H9 (cell line): ENCODE measurements at regions not wholly inside any gene's neighbourhood (a gene's known extent, or its start where the extent isn't known, plus 50 kb on each side); places are given as distances from the start of the nearest gene placed in this dataset.

ENCODE experiments used
- DNase-seq: peaks from one replicate; pipeline ENCODE4 v3.0.0-alpha.2; 2017
- H2AFZ ChIP-seq: one replicate; pipeline ENCODE4 v1.6.1; 2013; ENCODE audit warnings: mild to moderate bottlenecking, low read length, control low read depth, moderate library complexity
- H2AK5ac ChIP-seq: 2 replicates; pipeline ENCODE4 v1.6.1; 2013; ENCODE audit warnings: low read length, control low read depth, mixed read lengths; ENCODE audit not compliant: insufficient read length
- H2BK120ac ChIP-seq: one replicate; pipeline ENCODE4 v1.6.1; 2013; ENCODE audit warnings: low read depth, mild to moderate bottlenecking, low read length, control low read depth, inconsistent platforms; ENCODE audit not compliant: poor library complexity, severe bottlenecking
- H2BK12ac ChIP-seq: 2 replicates; pipeline ENCODE4 v1.6.1; 2013; ENCODE audit warnings: low read length, control low read depth, mixed read lengths, low read depth; ENCODE audit not compliant: insufficient read length
- H2BK15ac ChIP-seq: 2 replicates; pipeline ENCODE4 v1.6.1; 2013; ENCODE audit warnings: low read depth, low read length, control low read depth
- H2BK20ac ChIP-seq: one replicate; pipeline ENCODE4 v1.6.1; 2013; ENCODE audit warnings: low read depth, mild to moderate bottlenecking, low read length, control low read depth, inconsistent platforms; ENCODE audit not compliant: poor library complexity, severe bottlenecking
- H2BK5ac ChIP-seq: 2 replicates; pipeline ENCODE4 v1.6.1; 2013; ENCODE audit warnings: low read length, control low read depth, mixed read lengths; ENCODE audit not compliant: insufficient read length
- H3K14ac ChIP-seq: 2 replicates; pipeline ENCODE4 v1.6.1; 2013; ENCODE audit warnings: low read length, control low read depth; ENCODE audit not compliant: insufficient read depth
- H3K18ac ChIP-seq: 2 replicates; pipeline ENCODE4 v1.6.1; 2013; ENCODE audit warnings: low read depth, mild to moderate bottlenecking, mixed read lengths, low read length, control low read depth; ENCODE audit not compliant: insufficient read length
- H3K23ac ChIP-seq: 2 replicates; pipeline ENCODE4 v1.6.1; 2013; ENCODE audit warnings: low read length, control low read depth, mixed read lengths, low read depth; ENCODE audit not compliant: insufficient read length
- H3K23me2 ChIP-seq: 2 replicates; pipeline ENCODE4 v1.6.1; 2013; ENCODE audit warnings: low read depth, mild to moderate bottlenecking, mixed read lengths, low read length, control low read depth; ENCODE audit not compliant: insufficient read length, poor library complexity, severe bottlenecking
- H3K27ac ChIP-seq: 2 replicates; pipeline ENCODE4 v1.5.1; 2013; ENCODE audit warnings: low read length, control low read depth, mixed read lengths, low read depth; ENCODE audit not compliant: insufficient read length
- H3K27me3 ChIP-seq: 2 replicates; pipeline ENCODE4 v1.6.1; 2013; ENCODE audit warnings: low read length, control low read depth, inconsistent platforms; ENCODE audit not compliant: insufficient read depth
- H3K4ac ChIP-seq: 2 replicates; pipeline ENCODE4 v1.6.1; 2013; ENCODE audit warnings: low read depth, mild to moderate bottlenecking, control low read depth, inconsistent platforms, low read length, moderate library complexity
- H3K4me1 ChIP-seq: 2 replicates; pipeline ENCODE4 v1.6.1; 2013; ENCODE audit warnings: low read length, control low read depth, inconsistent platforms; ENCODE audit not compliant: insufficient read depth
- H3K4me2 ChIP-seq: 2 replicates; pipeline ENCODE4 v1.6.1; 2013; ENCODE audit warnings: low read length, control low read depth, mixed read lengths; ENCODE audit not compliant: insufficient read length, insufficient read depth
- H3K56ac ChIP-seq: 2 replicates; pipeline ENCODE4 v1.6.1; 2013; ENCODE audit warnings: low read depth, mild to moderate bottlenecking, mixed read lengths, low read length, control low read depth; ENCODE audit not compliant: insufficient read length
- H3K79me1 ChIP-seq: 2 replicates; pipeline ENCODE4 v1.6.1; 2013; ENCODE audit warnings: low read depth, mild to moderate bottlenecking, moderate library complexity, low read length, control low read depth, inconsistent platforms; ENCODE audit not compliant: insufficient read depth, poor library complexity, severe bottlenecking
- H3K79me2 ChIP-seq: 2 replicates; pipeline ENCODE4 v1.6.1; 2013; ENCODE audit warnings: low read length, control low read depth, inconsistent platforms; ENCODE audit not compliant: insufficient read depth
- H3K9ac ChIP-seq: 2 replicates; pipeline ENCODE4 v1.6.1; 2013; ENCODE audit warnings: low read length, control low read depth, mixed read lengths; ENCODE audit not compliant: insufficient read length; ENCODE audit errors: extremely low read depth
- H3K9me3 ChIP-seq: one replicate; pipeline ENCODE4 v1.6.1; 2013; ENCODE audit warnings: low read depth, low read length, inconsistent platforms; ENCODE audit not compliant: control insufficient read depth
- H3T11ph ChIP-seq: one replicate; pipeline ENCODE4 v1.6.1; 2013; ENCODE audit warnings: mild to moderate bottlenecking, low read length, control low read depth, inconsistent platforms
- H4K20me1 ChIP-seq: one replicate; pipeline ENCODE4 v1.6.1; 2013; ENCODE audit not compliant: control insufficient read depth, insufficient read length, insufficient read depth
- H4K5ac ChIP-seq: 2 replicates; pipeline ENCODE4 v1.6.1; 2013; ENCODE audit warnings: low read depth, mild to moderate bottlenecking, mixed read lengths, low read length, control low read depth; ENCODE audit not compliant: insufficient read length
- H4K8ac ChIP-seq: replicated peaks from 2 replicates; pipeline ENCODE4 v1.6.1; 2013; ENCODE audit warnings: low read length, control low read depth, mixed read lengths, low read depth; ENCODE audit not compliant: insufficient read length
- H4K91ac ChIP-seq: 2 replicates; pipeline ENCODE4 v1.6.1; 2013; ENCODE audit warnings: low read depth, mild to moderate bottlenecking, moderate library complexity, mixed read lengths, low read length, control low read depth; ENCODE audit not compliant: insufficient read length
- H3K27ac Mint-ChIP-seq, 3 experiments: 2 replicates in 2 of 3; 3 replicates in 1 of 3; pipeline ENCODE4 v1.8.0; 2020 to 2021; ENCODE audit warnings: mixed read lengths in 3 of 3, mild to moderate bottlenecking in 1 of 3, moderate library complexity in 1 of 3
- H3K27me3 Mint-ChIP-seq: 2 replicates; pipeline ENCODE4 v1.8.0; 2021; ENCODE audit warnings: low read depth, mild to moderate bottlenecking, moderate library complexity, mixed read lengths
- H3K36me3 Mint-ChIP-seq, 3 experiments: 2 replicates in 2 of 3; 3 replicates in 1 of 3; pipeline ENCODE4 v1.8.0; 2020 to 2021; ENCODE audit warnings: low read depth in 3 of 3, mixed read lengths in 3 of 3; ENCODE audit not compliant: insufficient read depth in 1 of 3
- H3K4me1 Mint-ChIP-seq, 2 experiments: 2 replicates each; pipeline ENCODE4 v1.8.0; 2020; ENCODE audit warnings: mixed read lengths in 2 of 2
- H3K4me3 Mint-ChIP-seq, 2 experiments: 2 replicates in 1 of 2; 3 replicates in 1 of 2; pipeline ENCODE4 v1.8.0; 2020 to 2021; ENCODE audit warnings: mild to moderate bottlenecking in 2 of 2, mixed read lengths in 2 of 2, moderate library complexity in 1 of 2
- H3K9me3 Mint-ChIP-seq, 2 experiments: 2 replicates in 1 of 2; 3 replicates in 1 of 2; pipeline ENCODE4 v1.8.0; 2020; ENCODE audit warnings: mild to moderate bottlenecking in 2 of 2, mixed read lengths in 2 of 2, moderate library complexity in 1 of 2
- CTCF ChIP-seq: fragments of 200-600 bp; sonication (generic); conservative IDR thresholded peaks from 3 replicates; pipeline ENCODE4 v1.8.0; 2021; ENCODE audit warnings: antibody characterized with exemption, mild to moderate bottlenecking
- WGBS: extraction: QIAGEN DNeasy Blood & Tissue Kit; methylation state at CpG from one replicate; pipeline ENCODE4 v1.1.7; 2013; ENCODE audit warnings: missing lambda C conversion rate, low lambda C conversion rate, mixed read lengths; ENCODE audit not compliant: insufficient read length; ENCODE audit errors: extremely low coverage; 5-methylcytosine and 5-hydroxymethylcytosine counted together

- no peaks in the 10 kb centered on the region for H4K20me1 ChIP-seq
- H3K23ac ChIP-seq, result no peak overlapping the region
- Mint-ChIP-seq H3K27me3 (peaks cover 2% of the 10 kb centered on the region; the same call in 1 of the 2 replicates), H3K4me3 (no peak overlapping the region), H3K9me3 (peaks cover 0 to 6% of the 10 kb centered on the region in 2 experiments; a peak in 1 of 5 replicates), H3K4me1 (peaks cover 17 to 25% of the 10 kb centered on the region in 2 experiments), H3K36me3 (peaks cover 0 to 4% (median 2%) of the 10 kb centered on the region in 3 experiments; a peak in 2 of 7 replicates), H3K27ac (no peak overlapping the region)
- H2AFZ ChIP-seq, result no peak overlapping the region
- H3K56ac ChIP-seq, result no peak overlapping the region
- H3K4me1 ChIP-seq, result no peaks in the 10 kb centered on the region
- H3K9me3 ChIP-seq, result no peaks in the 10 kb centered on the region
- H3K79me1 ChIP-seq, result no peaks in the 10 kb centered on the region
- H2BK5ac ChIP-seq, result no peak overlapping the region
- H3K79me2 ChIP-seq, result no peaks in the 10 kb centered on the region
- no peak overlapping the region for H2BK12ac ChIP-seq
- H2BK120ac ChIP-seq, result no peak overlapping the region
- no peak overlapping the region for H3K14ac ChIP-seq
- no peak overlapping the region for H3K4ac ChIP-seq
- H3K27ac ChIP-seq, result no peak overlapping the region
- H3K27me3 ChIP-seq, result no peaks in the 10 kb centered on the region
- no peak overlapping the region for H2AK5ac ChIP-seq
- no peak overlapping the region for H3K18ac ChIP-seq
- H2BK20ac ChIP-seq, result no peak overlapping the region
- no peak overlapping the region for H3K4me2 ChIP-seq
- no peak overlapping the region for H2BK15ac ChIP-seq
- WGBS, result no CpG with 5 or more reads among the region's 4 CpGs
- no peak for TF ChIP-seq CTCF
- no peaks in the 10 kb centered on the region for H3K23me2 ChIP-seq
- H3K9ac ChIP-seq, result no peak overlapping the region
- H4K5ac ChIP-seq, result no peak overlapping the region
- no peak for DNase-seq
- H4K8ac ChIP-seq, result no peak overlapping the region
- H4K91ac ChIP-seq, result no peak overlapping the region
- no peak overlapping the region for H3T11ph ChIP-seq
Observed at GRCh38 chr7:70926666-70927065, 205.3 kb upstream of the GALNT17 start.
